SU-DHL-6 (cell line): ENCODE measurements at regions not wholly inside any gene's neighbourhood (a gene's known extent, or its start where the extent isn't known, plus 50 kb on each side); places are given as distances from the start of the nearest gene placed in this dataset.

Experiments used
- H2AFZ ChIP-seq: fragments of 200-600 bp; sonication (generic); 2 replicates; pipeline ENCODE4 v1.6.1; 2014; ENCODE audit warnings: low read depth, mild to moderate bottlenecking, moderate library complexity, mixed read lengths, antibody characterized with exemption, low read length; ENCODE audit not compliant: severe bottlenecking
- H3F3A ChIP-seq: fragments of 200-600 bp; shearing (Covaris generic); 2 replicates; pipeline ENCODE4 v1.6.0; 2016; ENCODE audit warnings: antibody characterized with exemption, mild to moderate bottlenecking; ENCODE audit not compliant: insufficient read depth
- H3K27ac ChIP-seq: fragments of 200-600 bp; sonication (generic); 2 replicates; pipeline ENCODE4 v1.5.1; 2016; ENCODE audit warnings: low read depth, mild to moderate bottlenecking, low read length, moderate library complexity, mixed read lengths
- H3K27me3 ChIP-seq: fragments of 200-600 bp; sonication (generic), shearing (Covaris generic); 2 replicates; pipeline ENCODE4 v1.6.0; 2014; ENCODE audit warnings: mild to moderate bottlenecking, low read length
- H3K36me3 ChIP-seq: fragments of 200-600 bp; sonication (generic); 2 replicates; pipeline ENCODE4 v1.6.1; 2014; ENCODE audit warnings: mild to moderate bottlenecking, low read length, mixed read lengths
- H3K4me2 ChIP-seq: fragments of 300-600, 200-600 bp; shearing (Covaris generic), sonication (generic); 2 replicates; pipeline ENCODE4 v1.6.0; 2014; ENCODE audit warnings: low read length, low read depth, mild to moderate bottlenecking; ENCODE audit not compliant: poor library complexity, severe bottlenecking
- H3K4me3 ChIP-seq: fragments of 200-600 bp; sonication (generic); 2 replicates; pipeline ENCODE4 v1.5.1; 2014; ENCODE audit warnings: antibody characterized with exemption, low read length, mild to moderate bottlenecking, mixed read lengths; ENCODE audit not compliant: insufficient read depth, poor library complexity, severe bottlenecking
- H3K79me2 ChIP-seq: fragments of 200-600 bp; sonication (generic); 2 replicates; pipeline ENCODE4 v1.6.1; 2014; ENCODE audit warnings: mild to moderate bottlenecking, low read length, moderate library complexity; ENCODE audit not compliant: insufficient read depth
- H3K9ac ChIP-seq: fragments of 200-600 bp; sonication (generic); 2 replicates; pipeline ENCODE4 v1.7.0; 2014; ENCODE audit warnings: mild to moderate bottlenecking, low read length
- H3K9me2 ChIP-seq: fragments of 200-600 bp; sonication (generic); replicated peaks from 2 replicates; pipeline ENCODE4 v1.6.1; 2014; ENCODE audit warnings: low read length; ENCODE audit not compliant: insufficient read depth
- H3K9me3 ChIP-seq: fragments of 200-600 bp; sonication (generic); 2 replicates; pipeline ENCODE4 v1.6.1; 2014; ENCODE audit warnings: low read length, mixed read lengths; ENCODE audit not compliant: insufficient read depth
- H4K20me1 ChIP-seq: fragments of 200-600 bp; sonication (generic); 2 replicates; pipeline ENCODE4 v1.6.1; 2014; ENCODE audit warnings: low read depth, mild to moderate bottlenecking, antibody characterized with exemption, low read length, moderate library complexity, mixed read lengths
- CTCF ChIP-seq: fragments of 200-600 bp; sonication (generic); IDR thresholded peaks from one replicate; pipeline ENCODE4 v1.5.1; 2017; ENCODE audit warnings: antibody characterized with exemption, mild to moderate bottlenecking, low read length, moderate library complexity; ENCODE audit not compliant: insufficient read depth, poor library complexity, severe bottlenecking
- EZH2phosphoT487 ChIP-seq: fragments of 200-600 bp; sonication (generic), shearing (Covaris generic); conservative IDR thresholded peaks from 2 replicates; pipeline ENCODE4 v1.6.1; 2018; ENCODE audit warnings: mild to moderate bottlenecking, antibody characterized with exemption, low read length, moderate library complexity, mixed read lengths

- Histone ChIP-seq H3K79me2 (no peaks in the 10 kb centered on the region), H3F3A (no peaks in the 10 kb centered on the region), H3K9me2 (no peaks in the 10 kb centered on the region), H3K27me3 (no peaks in the 10 kb centered on the region), H3K4me2 (no peak overlapping the region), H4K20me1 (no peaks in the 10 kb centered on the region), H3K27ac (no peak overlapping the region), H3K4me3 (no peak overlapping the region), H3K9ac (no peak overlapping the region), H3K9me3 (no peaks in the 10 kb centered on the region), H2AFZ (no peak overlapping the region), H3K36me3 (no peaks in the 10 kb centered on the region)
- TF ChIP-seq EZH2phosphoT487 (no peak), CTCF (no peak)
These were observed 187.7 kb downstream of the ZFP36L2 start for GRCh38 chr2:43038696-43039094.

DNA sequence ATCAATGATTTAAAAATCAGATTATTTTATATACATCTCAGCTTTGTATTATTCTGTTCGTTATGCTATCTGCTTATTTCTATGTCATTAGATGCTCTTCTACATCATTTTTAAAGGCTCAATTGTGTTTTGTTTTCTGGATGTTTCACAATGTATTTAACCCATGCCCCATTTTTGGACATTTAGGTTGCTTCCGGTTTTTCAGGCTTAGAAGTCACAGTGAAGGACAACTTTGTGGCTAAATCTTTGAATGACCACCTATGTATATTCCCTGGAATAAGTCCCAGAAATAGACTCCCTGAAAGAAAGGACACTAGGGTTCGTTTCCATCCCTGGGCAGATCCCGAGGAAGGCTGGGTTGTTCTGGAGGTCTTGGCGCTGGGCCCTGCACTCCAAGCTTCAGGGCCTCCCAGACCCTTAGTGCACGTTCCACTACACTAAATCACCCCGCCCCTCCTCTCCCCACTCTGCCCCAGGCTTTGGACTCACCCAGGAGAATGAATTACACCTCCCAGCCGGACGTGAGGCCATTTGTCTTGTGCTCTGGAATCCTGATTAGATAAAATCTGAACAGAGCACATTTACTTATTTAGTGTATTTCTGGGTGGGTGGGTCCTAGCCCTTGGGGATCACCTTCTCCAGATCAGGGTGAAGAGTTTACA, 188.2 kb downstream of the ZFP36L2 start:
- Histone ChIP-seq H3K27me3 (no peaks in the 10 kb centered on the region), H2AFZ (no peak overlapping the region), H3K36me3 (no peaks in the 10 kb centered on the region), H3K9me2 (no peaks in the 10 kb centered on the region), H3K4me3 (no peak overlapping the region), H3F3A (no peaks in the 10 kb centered on the region), H3K9ac (no peak overlapping the region), H3K9me3 (no peaks in the 10 kb centered on the region), H3K79me2 (no peaks in the 10 kb centered on the region), H4K20me1 (no peaks in the 10 kb centered on the region), H3K4me2 (no peak overlapping the region), H3K27ac (no peak overlapping the region)
- no peak for TF ChIP-seq EZH2phosphoT487
- no peak for TF ChIP-seq CTCF

- H3K9me2 ChIP-seq = no peaks in the 10 kb centered on the region
- H3K27ac ChIP-seq = no peak overlapping the region
- no peaks in the 10 kb centered on the region for H4K20me1 ChIP-seq
- TF ChIP-seq CTCF (no peak), EZH2phosphoT487 (no peak)
- no peaks in the 10 kb centered on the region for H3K27me3 ChIP-seq
- H2AFZ ChIP-seq = no peak overlapping the region
- no peak overlapping the region for H3K9ac ChIP-seq
- H3K36me3 ChIP-seq = no peaks in the 10 kb centered on the region
- H3K79me2 ChIP-seq = no peaks in the 10 kb centered on the region
- H3K9me3 ChIP-seq = no peaks in the 10 kb centered on the region
- H3K4me3 ChIP-seq = no peak overlapping the region
- H3K4me2 ChIP-seq = no peak overlapping the region
- H3F3A ChIP-seq = no peaks in the 10 kb centered on the region
These were observed 190.5 kb downstream of the ZFP36L2 start for GRCh38 chr2:43035922-43036321.
